Cardiac muscle cell (in vitro differentiated cells and primary cell): ENCODE measurements at regions not wholly inside any gene's neighbourhood (a gene's known extent, or its start where the extent isn't known, plus 50 kb on each side); places are given as distances from the start of the nearest gene placed in this dataset.
"Not testable (repeated sequence)": the region's sequence is repeated elsewhere in the genome, so short reads cannot be mapped to it uniquely, and the experiment has no call there.

Experiments
- DNase-seq, 2 donors: peaks; one replicate each; pipeline versions ENCODE4 v3.0.0 to v3.0.0-alpha.2; 2010 to 2017; ENCODE audit warnings: low read depth in 1 of 2, low spot score in 1 of 2
- H3K27ac ChIP-seq: fragments of 200-600 bp; sonication (generic); 2 replicates; pipeline ENCODE4 v1.5.1; 2016
- H3K27me3 ChIP-seq: fragments of 200-600 bp; sonication (generic); 2 replicates; pipeline ENCODE4 v1.6.0; 2016; ENCODE audit warnings: control low read depth
- H3K36me3 ChIP-seq: fragments of 200-600 bp; sonication (generic); 2 replicates; pipeline ENCODE4 v1.5.1; 2016; ENCODE audit warnings: control low read depth
- H3K4me1 ChIP-seq: fragments of 200-600 bp; sonication (generic); 2 replicates; pipeline ENCODE4 v1.8.1; 2017; ENCODE audit warnings: low read depth, mild to moderate bottlenecking, mixed run types
- H3K4me3 ChIP-seq: fragments of 200-600 bp; sonication (generic); 2 replicates; pipeline ENCODE4 v1.5.1; 2016; ENCODE audit warnings: mild to moderate bottlenecking
- H3K9me3 ChIP-seq: fragments of 200-600 bp; sonication (generic); 2 replicates; pipeline ENCODE4 v1.5.1; 2017; ENCODE audit warnings: low read depth, mild to moderate bottlenecking, control low read depth
- TF ChIP-seq, protein P1 (sequence below): IDR thresholded peaks from 2 replicates; pipeline ENCODE4 v1.5.1; 2012; ENCODE audit warnings: low read depth, mild to moderate bottlenecking, low read length

DNA sequence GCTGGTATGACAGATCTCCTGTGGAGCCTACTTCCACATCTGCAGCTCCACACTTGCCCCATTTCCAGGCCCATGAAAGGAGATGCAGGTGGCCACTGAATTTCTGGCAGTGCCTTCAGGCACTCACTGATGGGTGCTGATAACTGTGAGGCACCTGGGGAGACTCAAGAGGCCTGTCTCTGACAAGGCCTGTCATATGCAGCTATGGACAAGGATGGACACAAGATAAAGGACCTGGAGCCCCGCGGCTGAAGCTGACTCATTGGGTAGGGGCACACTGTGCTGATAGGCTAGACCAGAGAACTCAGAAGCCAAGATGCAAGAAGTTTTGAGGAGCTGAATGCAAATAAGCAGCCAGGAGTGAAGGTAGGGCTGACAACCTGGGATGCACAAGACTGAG is 81.0 kb upstream of the LRFN2 start:
- no peaks in the 10 kb centered on the region for H3K9me3 ChIP-seq
- no peaks in the 10 kb centered on the region for H3K4me1 ChIP-seq
- H3K36me3 ChIP-seq: no peaks in the 10 kb centered on the region
- TF ChIP-seq, protein P1, sequence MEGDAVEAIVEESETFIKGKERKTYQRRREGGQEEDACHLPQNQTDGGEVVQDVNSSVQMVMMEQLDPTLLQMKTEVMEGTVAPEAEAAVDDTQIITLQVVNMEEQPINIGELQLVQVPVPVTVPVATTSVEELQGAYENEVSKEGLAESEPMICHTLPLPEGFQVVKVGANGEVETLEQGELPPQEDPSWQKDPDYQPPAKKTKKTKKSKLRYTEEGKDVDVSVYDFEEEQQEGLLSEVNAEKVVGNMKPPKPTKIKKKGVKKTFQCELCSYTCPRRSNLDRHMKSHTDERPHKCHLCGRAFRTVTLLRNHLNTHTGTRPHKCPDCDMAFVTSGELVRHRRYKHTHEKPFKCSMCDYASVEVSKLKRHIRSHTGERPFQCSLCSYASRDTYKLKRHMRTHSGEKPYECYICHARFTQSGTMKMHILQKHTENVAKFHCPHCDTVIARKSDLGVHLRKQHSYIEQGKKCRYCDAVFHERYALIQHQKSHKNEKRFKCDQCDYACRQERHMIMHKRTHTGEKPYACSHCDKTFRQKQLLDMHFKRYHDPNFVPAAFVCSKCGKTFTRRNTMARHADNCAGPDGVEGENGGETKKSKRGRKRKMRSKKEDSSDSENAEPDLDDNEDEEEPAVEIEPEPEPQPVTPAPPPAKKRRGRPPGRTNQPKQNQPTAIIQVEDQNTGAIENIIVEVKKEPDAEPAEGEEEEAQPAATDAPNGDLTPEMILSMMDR: no peak
- H3K4me3 ChIP-seq: no peak overlapping the region
- H3K27me3 ChIP-seq: no peaks in the 10 kb centered on the region
- DNase-seq: no peak
- no peak overlapping the region for H3K27ac ChIP-seq

DNA sequence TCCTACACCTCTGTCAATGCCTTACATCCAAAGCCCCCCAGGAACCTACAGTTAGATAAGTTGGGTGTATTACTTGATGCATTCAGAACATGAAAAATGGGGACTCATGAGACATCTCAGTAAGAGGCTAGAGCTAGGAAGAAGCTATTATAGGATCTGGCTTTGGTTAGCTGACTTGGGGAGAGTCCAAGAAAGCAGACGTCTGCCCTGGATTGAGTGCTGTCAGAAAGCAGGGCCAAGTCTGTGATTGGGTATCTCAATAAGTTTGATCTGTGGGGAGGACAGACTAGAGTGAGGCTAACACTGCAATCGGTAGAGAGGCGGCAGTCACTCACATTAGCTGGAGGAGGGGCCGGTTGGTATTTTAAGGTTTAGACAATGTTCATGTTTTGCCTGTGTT is 79.4 kb upstream of the LRFN2 start:
- Histone ChIP-seq H3K27me3 (no peaks in the 10 kb centered on the region), H3K36me3 (no peaks in the 10 kb centered on the region), H3K4me3 (no peak overlapping the region), H3K4me1 (no peaks in the 10 kb centered on the region), H3K27ac (no peak overlapping the region), H3K9me3 (no peaks in the 10 kb centered on the region)
- no peak for DNase-seq
- TF ChIP-seq, protein P1: no peak

DNA sequence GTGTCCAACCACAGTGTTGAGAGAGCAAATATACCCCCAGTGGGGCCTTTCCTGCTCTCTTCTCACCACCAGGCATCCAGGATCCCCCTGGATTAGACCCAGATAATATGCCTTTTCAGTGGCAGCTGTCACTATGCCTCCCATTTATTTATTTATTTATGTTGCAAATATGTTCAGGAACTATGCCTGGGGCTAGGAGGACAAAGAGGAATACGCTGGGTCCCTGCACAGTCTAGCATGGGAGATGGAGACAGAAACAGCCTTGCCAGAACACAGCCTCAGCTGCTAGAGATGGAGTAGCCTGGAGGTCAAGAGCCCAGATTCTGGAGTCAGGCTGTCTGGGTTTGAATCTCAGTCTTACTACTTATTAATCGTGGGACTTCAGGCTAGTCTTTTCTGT is 74.6 kb upstream of the LRFN2 start:
- TF ChIP-seq, protein P1: no peak
- Histone ChIP-seq H3K27me3 (no peaks in the 10 kb centered on the region), H3K4me1 (no peaks in the 10 kb centered on the region), H3K27ac (no peak overlapping the region), H3K4me3 (no peak overlapping the region), H3K36me3 (no peaks in the 10 kb centered on the region), H3K9me3 (no peaks in the 10 kb centered on the region)
- DNase-seq: no peak

DNA sequence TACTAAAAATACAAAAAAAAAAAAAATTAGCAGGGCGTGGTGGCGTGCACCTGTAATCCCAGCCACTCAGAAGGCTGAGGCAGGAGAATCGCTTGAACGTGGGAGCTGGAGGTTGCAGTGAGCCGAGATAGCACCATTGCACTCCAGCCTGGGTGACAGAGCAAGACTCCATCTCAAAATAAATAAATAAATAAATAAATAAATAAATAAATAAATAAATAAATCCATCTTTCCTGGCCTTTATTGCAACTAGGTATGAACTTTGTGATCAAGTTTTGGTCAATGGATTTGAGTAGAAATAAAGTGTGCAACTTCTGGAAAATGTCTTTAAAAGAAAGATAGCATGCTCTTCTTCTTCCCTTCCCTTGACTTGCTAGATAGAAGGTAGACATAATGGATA is 69.6 kb upstream of the LRFN2 start:
- DNase-seq, H3K9me3 ChIP-seq, H3K27me3 ChIP-seq, H3K27ac ChIP-seq, H3K4me3 ChIP-seq, H3K36me3 ChIP-seq, H3K4me1 ChIP-seq: not testable (repeated sequence)

DNA sequence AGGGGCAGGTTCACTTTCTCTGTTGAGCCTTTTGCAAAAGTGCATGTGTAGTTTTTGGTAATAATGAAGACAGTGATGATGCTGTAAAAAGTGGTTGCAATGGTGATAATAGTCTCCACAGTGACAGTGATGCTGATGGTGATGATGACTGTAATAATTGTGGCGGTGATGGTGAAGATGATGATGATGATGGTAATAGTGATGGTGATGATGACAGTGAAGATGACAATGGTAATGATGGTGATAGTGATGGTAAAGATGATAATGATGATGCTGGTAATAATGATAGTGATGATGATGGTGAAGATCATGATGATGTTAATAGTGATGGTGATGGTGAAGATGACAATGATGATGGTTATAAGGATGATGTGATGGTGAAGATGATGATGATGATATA is 67.7 kb upstream of the LRFN2 start:
- Histone ChIP-seq H3K4me1 (no peaks in the 10 kb centered on the region), H3K36me3 (no peaks in the 10 kb centered on the region), H3K27ac (no peak overlapping the region), H3K4me3 (no peak overlapping the region), H3K27me3 (no peaks in the 10 kb centered on the region), H3K9me3 (no peaks in the 10 kb centered on the region)
- DNase-seq: no peak
- TF ChIP-seq, protein P1: no peak

DNA sequence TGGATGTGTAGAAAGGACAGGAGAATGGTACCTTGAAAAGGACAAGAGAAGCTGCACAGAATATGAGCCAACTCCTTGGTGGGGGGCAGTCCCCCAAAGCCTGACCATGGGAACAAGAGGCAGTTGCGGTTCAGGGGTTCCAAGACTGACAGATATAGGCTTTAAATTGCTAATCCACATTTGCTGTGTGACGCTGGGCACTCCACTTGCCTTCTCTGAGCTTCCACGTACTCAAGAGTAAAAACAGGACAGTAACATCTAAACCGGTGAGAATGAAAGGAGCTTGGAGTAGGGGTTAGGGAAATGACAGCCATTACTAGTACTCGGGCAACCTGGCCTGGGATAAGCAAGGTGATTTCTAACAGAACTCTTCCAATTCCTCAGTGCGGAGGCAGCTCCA is 57.9 kb upstream of the LRFN2 start:
- Histone ChIP-seq H3K36me3 (no peaks in the 10 kb centered on the region), H3K27me3 (no peaks in the 10 kb centered on the region), H3K9me3 (no peaks in the 10 kb centered on the region), H3K4me3 (no peak overlapping the region), H3K27ac (no peak overlapping the region), H3K4me1 (peaks cover 7% of the 10 kb centered on the region)
- DNase-seq: no peak
- TF ChIP-seq, protein P1: no peak
